NB4 (cell line): ENCODE measurements at regions not wholly inside any gene's neighbourhood (a gene's known extent, or its start where the extent isn't known, plus 50 kb on each side); places are given as distances from the start of the nearest gene placed in this dataset.

Experiments
- CTCF ChIP-seq: IDR thresholded peaks from one replicate; pipeline ENCODE4 v1.5.1; 2012; ENCODE audit warnings: low read depth, low read length
- MAX ChIP-seq: IDR thresholded peaks from 2 replicates; pipeline ENCODE4 v1.6.1; 2011; ENCODE audit warnings: low read depth, low read length
- MYC ChIP-seq: IDR thresholded peaks from 2 replicates; pipeline ENCODE4 v1.6.1; 2011; ENCODE audit warnings: low read depth, low read length

- TF ChIP-seq MAX (no peak), MYC (no peak), CTCF (no peak)
Measured at GRCh38 chr5:117955831-117956230, 1032.5 kb downstream of the DTWD2 start.
